DND-41 (cell line): ENCODE measurements at regions not wholly inside any gene's neighbourhood (a gene's known extent, or its start where the extent isn't known, plus 50 kb on each side); places are given as distances from the start of the nearest gene placed in this dataset.

Experiments
- ATAC-seq: fragments of 200-7000 bp; cut with Tn5 transposase; 3 replicates; pipeline ENCODE4 v1.9.1; 2021; ENCODE audit warnings: low read depth; ENCODE audit not compliant: insufficient read depth
- DNase-seq: peaks from one replicate; pipeline ENCODE4 v3.0.0-alpha.2; 2020
- H2AFZ ChIP-seq: 2 replicates; pipeline ENCODE4 v1.6.0; 2012; ENCODE audit warnings: low read depth, low read length
- H3K27ac ChIP-seq: 2 replicates; pipeline ENCODE4 v1.5.1; 2012; ENCODE audit warnings: low read length, inconsistent platforms
- H3K27me3 ChIP-seq: fragments of 200-600 bp; sonication (generic); 2 replicates; pipeline ENCODE4 v1.6.0; 2012; ENCODE audit warnings: low read length, mild to moderate bottlenecking, inconsistent platforms; ENCODE audit not compliant: insufficient read depth, poor library complexity
- H3K36me3 ChIP-seq: 2 replicates; pipeline ENCODE4 v1.5.1; 2012; ENCODE audit warnings: low read length, inconsistent platforms; ENCODE audit not compliant: insufficient read depth
- H3K4me1 ChIP-seq: 2 replicates; pipeline ENCODE4 v1.5.1; 2012; ENCODE audit warnings: mild to moderate bottlenecking, low read length; ENCODE audit not compliant: insufficient read depth
- H3K4me2 ChIP-seq: 2 replicates; pipeline ENCODE4 v1.6.0; 2012; ENCODE audit warnings: mild to moderate bottlenecking, moderate library complexity, low read length, inconsistent platforms; ENCODE audit not compliant: insufficient read depth
- H3K4me3 ChIP-seq, 2 experiments: fragments of 200-600 bp in 1 of 2; shearing (Covaris generic) in 1 of 2; 2 replicates each; pipeline ENCODE4 v1.5.1; 2012 to 2016; ENCODE audit warnings: inconsistent platforms in 2 of 2, low read length in 2 of 2, mild to moderate bottlenecking in 2 of 2, low read depth in 1 of 2, moderate library complexity in 1 of 2
- H3K79me2 ChIP-seq: 2 replicates; pipeline ENCODE4 v1.6.0; 2012; ENCODE audit warnings: low read length, inconsistent platforms; ENCODE audit not compliant: insufficient read depth
- H3K9ac ChIP-seq: 2 replicates; pipeline ENCODE4 v1.6.0; 2012; ENCODE audit warnings: low read depth, mild to moderate bottlenecking, inconsistent platforms, low read length, moderate library complexity
- H3K9me3 ChIP-seq: 2 replicates; pipeline ENCODE4 v1.5.1; 2012; ENCODE audit warnings: low read length, moderate library complexity, mild to moderate bottlenecking, inconsistent platforms; ENCODE audit not compliant: insufficient read depth, severe bottlenecking
- H4K20me1 ChIP-seq: 2 replicates; pipeline ENCODE4 v1.6.0; 2012; ENCODE audit warnings: low read length; ENCODE audit not compliant: insufficient read depth
- EZH2 ChIP-seq: IDR thresholded peaks from 3 replicates; pipeline ENCODE4 v1.6.1; 2012; ENCODE audit warnings: borderline replicate concordance, low read depth, mild to moderate bottlenecking, moderate library complexity, low read length, inconsistent platforms; ENCODE audit not compliant: severe bottlenecking
- TF ChIP-seq, protein P1 (sequence below): IDR thresholded peaks from 2 replicates; pipeline ENCODE4 v1.5.1; 2012; ENCODE audit warnings: borderline replicate concordance, low read length, moderate library complexity, mild to moderate bottlenecking; ENCODE audit not compliant: poor library complexity, severe bottlenecking; ENCODE audit errors: extremely low read depth

DNA sequence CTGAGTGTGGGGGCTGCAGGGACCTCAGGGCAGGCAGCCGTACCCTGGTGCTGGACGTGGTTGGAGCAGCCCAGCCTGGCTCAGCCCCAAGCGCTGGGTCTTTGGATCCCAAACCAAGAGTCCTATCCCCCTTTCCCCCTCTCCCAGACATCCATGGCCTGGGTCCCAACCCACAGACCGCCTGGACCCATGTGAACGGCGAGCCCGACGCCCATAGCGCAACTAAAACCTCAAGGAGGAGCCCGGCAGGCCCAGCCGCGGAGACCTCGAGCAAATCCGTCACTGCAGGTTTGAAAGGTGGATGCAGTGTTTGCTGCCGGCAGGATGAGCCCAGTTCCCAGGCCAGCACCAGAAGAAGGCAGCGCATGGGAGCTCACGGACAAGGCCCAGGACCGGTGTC is 337.0 kb downstream of the BRD1 start:
- no peaks in the 10 kb centered on the region for H3K79me2 ChIP-seq
- TF ChIP-seq EZH2, result no peak
- TF ChIP-seq, protein P1, sequence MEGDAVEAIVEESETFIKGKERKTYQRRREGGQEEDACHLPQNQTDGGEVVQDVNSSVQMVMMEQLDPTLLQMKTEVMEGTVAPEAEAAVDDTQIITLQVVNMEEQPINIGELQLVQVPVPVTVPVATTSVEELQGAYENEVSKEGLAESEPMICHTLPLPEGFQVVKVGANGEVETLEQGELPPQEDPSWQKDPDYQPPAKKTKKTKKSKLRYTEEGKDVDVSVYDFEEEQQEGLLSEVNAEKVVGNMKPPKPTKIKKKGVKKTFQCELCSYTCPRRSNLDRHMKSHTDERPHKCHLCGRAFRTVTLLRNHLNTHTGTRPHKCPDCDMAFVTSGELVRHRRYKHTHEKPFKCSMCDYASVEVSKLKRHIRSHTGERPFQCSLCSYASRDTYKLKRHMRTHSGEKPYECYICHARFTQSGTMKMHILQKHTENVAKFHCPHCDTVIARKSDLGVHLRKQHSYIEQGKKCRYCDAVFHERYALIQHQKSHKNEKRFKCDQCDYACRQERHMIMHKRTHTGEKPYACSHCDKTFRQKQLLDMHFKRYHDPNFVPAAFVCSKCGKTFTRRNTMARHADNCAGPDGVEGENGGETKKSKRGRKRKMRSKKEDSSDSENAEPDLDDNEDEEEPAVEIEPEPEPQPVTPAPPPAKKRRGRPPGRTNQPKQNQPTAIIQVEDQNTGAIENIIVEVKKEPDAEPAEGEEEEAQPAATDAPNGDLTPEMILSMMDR, result no peak
- H4K20me1 ChIP-seq, result no peaks in the 10 kb centered on the region; the same call in 1 of the 2 replicates
- H3K9ac ChIP-seq, result no peak overlapping the region
- H3K9me3 ChIP-seq, result no peaks in the 10 kb centered on the region
- no peak for ATAC-seq
- no peak for DNase-seq
- H3K36me3 ChIP-seq, result no peaks in the 10 kb centered on the region
- H2AFZ ChIP-seq, result no peak overlapping the region
- no peak overlapping the region for H3K4me2 ChIP-seq
- H3K4me3 ChIP-seq, result no peak overlapping the region
- no peak overlapping the region for H3K27ac ChIP-seq
- no peaks in the 10 kb centered on the region for H3K27me3 ChIP-seq
- H3K4me1 ChIP-seq, result no peaks in the 10 kb centered on the region

DNA sequence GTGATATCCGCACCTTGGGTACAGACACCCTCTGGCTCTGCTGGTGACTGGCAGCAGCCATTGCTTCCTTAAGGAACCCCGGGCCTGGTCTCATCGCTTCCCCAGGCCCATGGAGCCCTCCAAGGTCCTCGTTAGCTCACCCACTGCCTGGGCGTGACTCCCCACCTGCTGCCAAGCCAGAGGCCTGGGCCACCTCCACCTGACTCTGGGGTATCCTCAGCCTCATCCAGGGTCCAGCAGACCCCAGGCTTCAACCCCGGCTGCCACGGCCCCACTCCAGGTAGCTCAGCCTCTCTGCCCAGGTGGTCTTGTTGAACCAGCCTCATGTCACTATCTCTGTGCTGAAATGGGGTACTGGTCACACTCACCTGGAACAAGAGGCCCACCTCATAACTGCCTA is 337.9 kb downstream of the BRD1 start:
- Histone ChIP-seq H3K4me3 (no peak overlapping the region), H3K36me3 (no peaks in the 10 kb centered on the region), H3K9me3 (no peaks in the 10 kb centered on the region), H3K27ac (no peak overlapping the region), H3K4me2 (no peak overlapping the region), H3K79me2 (no peaks in the 10 kb centered on the region), H2AFZ (no peak overlapping the region), H3K9ac (no peak overlapping the region), H3K4me1 (no peaks in the 10 kb centered on the region), H4K20me1 (no peaks in the 10 kb centered on the region; the same call in 1 of the 2 replicates), H3K27me3 (no peaks in the 10 kb centered on the region)
- DNase-seq (no peak), ATAC-seq (no peak)
- TF ChIP-seq EZH2, result no peak
- TF ChIP-seq, protein P1, result no peak

GRCh38 chr22:49488943-49489342 is 338.7 kb downstream of the BRD1 start:
- Histone ChIP-seq H3K36me3 (no peaks in the 10 kb centered on the region), H3K4me1 (no peaks in the 10 kb centered on the region), H2AFZ (no peak overlapping the region), H3K9ac (no peak overlapping the region), H3K4me2 (no peak overlapping the region), H4K20me1 (no peaks in the 10 kb centered on the region; the same call in 1 of the 2 replicates), H3K9me3 (no peaks in the 10 kb centered on the region), H3K27ac (no peak overlapping the region), H3K27me3 (no peaks in the 10 kb centered on the region), H3K4me3 (no peak overlapping the region), H3K79me2 (no peaks in the 10 kb centered on the region)
- no peak for ATAC-seq
- no peak for DNase-seq
- TF ChIP-seq, protein P1, result no peak
- TF ChIP-seq EZH2, result no peak

GRCh38 chr22:49487950-49488349 is 339.7 kb downstream of the BRD1 start:
- ATAC-seq (no peak), DNase-seq (no peak)
- Histone ChIP-seq H3K27ac (no peak overlapping the region), H4K20me1 (no peaks in the 10 kb centered on the region; the same call in 1 of the 2 replicates), H3K4me3 (no peak overlapping the region), H3K36me3 (no peaks in the 10 kb centered on the region), H3K9ac (no peak overlapping the region), H3K4me1 (no peaks in the 10 kb centered on the region), H3K27me3 (no peaks in the 10 kb centered on the region), H3K79me2 (no peaks in the 10 kb centered on the region), H2AFZ (no peak overlapping the region), H3K4me2 (no peak overlapping the region), H3K9me3 (no peaks in the 10 kb centered on the region)
- no peak for TF ChIP-seq EZH2
- TF ChIP-seq, protein P1, result no peak
